ENCODE measurements at regions not wholly inside any gene's neighbourhood (a gene's known extent, or its start where the extent isn't known, plus 50 kb on each side); places are given as distances from the start of the nearest gene placed in this dataset.

- H3K4me3 ChIP-seq (ENCODE audit: low read length in 3 of 3): no peak overlapping the region
- TF ChIP-seq CTCF (IDR thresholded peaks at IDR 0.05; ENCODE audit: borderline replicate concordance, extremely low read depth, insufficient read depth): no peak
- no peaks in the 10 kb centered on the region for H3K9me3 ChIP-seq (ENCODE audit: control insufficient read depth in 2 of 3, insufficient read depth in 1 of 3, low read length in 3 of 3)
- no peak overlapping the region for H3K27ac ChIP-seq (ENCODE audit: low read depth in 2 of 2, low read length in 2 of 2)
- H3K9ac ChIP-seq (ENCODE audit: low read length in 3 of 3): no peak overlapping the region
- intact Hi-C loops (cut with DNase I): no loop called here
- no peaks in the 10 kb centered on the region for H3K27me3 ChIP-seq (ENCODE audit: control insufficient read depth, insufficient read depth, low read length)
- FAIRE-seq (no peak), DNase-seq (no peak)
- no peaks in the 10 kb centered on the region for H3K36me3 ChIP-seq (ENCODE audit: control insufficient read depth in 2 of 3, insufficient read depth in 3 of 3, low read length in 3 of 3)
- H3K4me1 ChIP-seq (ENCODE audit: control insufficient read depth in 2 of 3, insufficient read depth in 2 of 3, low read depth in 1 of 3, low read length in 3 of 3): no peaks in the 10 kb centered on the region
Measured at GRCh38 chr14:93847473-93847872, 59.2 kb upstream of the PRIMA1 start.

GRCh38 chr14:93838238-93838637, 50.0 kb upstream of the PRIMA1 start:
- DNase-seq (no peak), FAIRE-seq (no peak)
- Histone ChIP-seq H3K36me3 (ENCODE audit: control insufficient read depth in 2 of 3, insufficient read depth in 3 of 3, low read length in 3 of 3) (no peaks in the 10 kb centered on the region), H3K4me1 (ENCODE audit: control insufficient read depth in 2 of 3, insufficient read depth in 2 of 3, low read depth in 1 of 3, low read length in 3 of 3) (no peaks in the 10 kb centered on the region), H3K27ac (ENCODE audit: low read depth in 2 of 2, low read length in 2 of 2) (no peak overlapping the region), H3K9ac (ENCODE audit: low read length in 3 of 3) (no peak overlapping the region), H3K4me3 (ENCODE audit: low read length in 3 of 3) (no peak overlapping the region), H3K9me3 (ENCODE audit: control insufficient read depth in 2 of 3, insufficient read depth in 1 of 3, low read length in 3 of 3) (no peaks in the 10 kb centered on the region), H3K27me3 (ENCODE audit: control insufficient read depth, insufficient read depth, low read length) (no peaks in the 10 kb centered on the region)
- no peak for TF ChIP-seq CTCF (IDR thresholded peaks at IDR 0.05; ENCODE audit: borderline replicate concordance, extremely low read depth, insufficient read depth)
- intact Hi-C loops (cut with DNase I): no loop called here
